ENCODE measurements at regions not wholly inside any gene's neighbourhood (a gene's known extent, or its start where the extent isn't known, plus 50 kb on each side); places are given as distances from the start of the nearest gene placed in this dataset.

GRCh38 chr2:75356865-75357264, 157.5 kb upstream of the TACR1 start:
- FAIRE-seq = no peak
- no peak for TF ChIP-seq CTCF (IDR thresholded peaks at IDR 0.05; ENCODE audit: insufficient read depth, missing control alignments)
- no peak for DNase-seq (ENCODE audit: insufficient read length, low spot score)

GRCh38 chr2:75353131-75353530, 153.8 kb upstream of the TACR1 start:
- no peak for DNase-seq (ENCODE audit: insufficient read length, low spot score)
- FAIRE-seq = no peak
- TF ChIP-seq CTCF (IDR thresholded peaks at IDR 0.05; ENCODE audit: insufficient read depth, missing control alignments) = no peak

- DNase-seq (ENCODE audit: insufficient read length, low spot score) (no peak), FAIRE-seq (no peak)
- no peak for TF ChIP-seq CTCF (IDR thresholded peaks at IDR 0.05; ENCODE audit: insufficient read depth, missing control alignments)
These were observed 149.0 kb upstream of the TACR1 start for GRCh38 chr2:75348307-75348706.

- no peak for FAIRE-seq
- no peak for TF ChIP-seq CTCF (IDR thresholded peaks at IDR 0.05; ENCODE audit: insufficient read depth, missing control alignments)
These were observed 144.8 kb upstream of the TACR1 start for GRCh38 chr2:75344146-75344545.

GRCh38 chr2:75342504-75343175, 143.3 kb upstream of the TACR1 start:
- FAIRE-seq = no peak
- DNase-seq (ENCODE audit: insufficient read length, low spot score) = no peak
- no peak for TF ChIP-seq CTCF (IDR thresholded peaks at IDR 0.05; ENCODE audit: insufficient read depth, missing control alignments)

More at GRCh38 chr2:75344146-75344545, 144.8 kb upstream of the TACR1 start:
- DNase-seq (ENCODE audit: insufficient read length, low spot score) = no peak

- no peak for TF ChIP-seq CTCF (IDR thresholded peaks at IDR 0.05; ENCODE audit: insufficient read depth, missing control alignments)
- DNase-seq (ENCODE audit: insufficient read length, low spot score) = no peak
- no peak for FAIRE-seq
These were observed 141.2 kb upstream of the TACR1 start for GRCh38 chr2:75340560-75340959.

GRCh38 chr2:75338461-75338860, 139.1 kb upstream of the TACR1 start:
- FAIRE-seq (no peak), DNase-seq (ENCODE audit: insufficient read length, low spot score) (no peak)
- TF ChIP-seq CTCF (IDR thresholded peaks at IDR 0.05; ENCODE audit: insufficient read depth, missing control alignments) = no peak

Measured in D721Med (cell line).